B cell (primary cell): ENCODE measurements at regions not wholly inside any gene's neighbourhood (a gene's known extent, or its start where the extent isn't known, plus 50 kb on each side); places are given as distances from the start of the nearest gene placed in this dataset.

ENCODE experiments used
- ATAC-seq: fragments of 200-7000 bp; cut with Tn5 transposase; one replicate; pipeline ENCODE4 v1.10.0; 2021; ENCODE audit warnings: low read depth, mild to moderate bottlenecking, moderate number of reproducible peaks, moderate library complexity
- CTCF ChIA-PET: fragments of 350-600 bp; sonication (Branson Sonifier 250); formaldehyde crosslinking; loops from one replicate; lab custom pipeline; 2021; ENCODE audit warnings: antibody characterized with exemption, inconsistent platforms; lab: Charles Lee
- POLR2A ChIA-PET: fragments of 350-600 bp; sonication (Branson Sonifier 250); formaldehyde crosslinking; loops from one replicate; lab custom pipeline; 2021; ENCODE audit warnings: antibody characterized with exemption; lab: Charles Lee
- DNase-seq: peaks from one replicate; pipeline ENCODE4 v3.0.0; 2013
- H2AFZ ChIP-seq: 2 replicates; pipeline ENCODE4 v1.6.1; 2012; ENCODE audit warnings: mild to moderate bottlenecking, low read depth, low read length; ENCODE audit not compliant: insufficient read depth, poor library complexity, severe bottlenecking
- H3K27ac ChIP-seq, 2 donors: 1 replicate in 1 of 2; 2 replicates in 1 of 2; pipeline ENCODE4 v1.5.1; 2012 to 2013; ENCODE audit warnings: low read length in 2 of 2, mild to moderate bottlenecking in 2 of 2, moderate library complexity in 1 of 2
- H3K27me3 ChIP-seq, 4 experiments: fragments of 200-600 bp in 1 of 4; sonication (generic) in 1 of 4; replicated peaks in 1 of 4; 1 replicate in 2 of 4; 2 replicates in 2 of 4; pipeline versions ENCODE4 v1.6.1 to v1.7.0; 2013 to 2016; ENCODE audit warnings: low read length in 3 of 4, mild to moderate bottlenecking in 2 of 4, mixed read lengths in 1 of 4, moderate library complexity in 1 of 4; ENCODE audit not compliant: insufficient read depth in 4 of 4, control insufficient read depth in 3 of 4; ENCODE audit errors: control extremely low read depth in 1 of 4
- H3K36me3 ChIP-seq, 2 experiments: replicated peaks in 1 of 2; 1 replicate in 1 of 2; 2 replicates in 1 of 2; pipeline versions ENCODE4 v1.6.1 to v1.7.1; 2013; ENCODE audit warnings: low read length in 1 of 2; ENCODE audit not compliant: insufficient read depth in 2 of 2, control insufficient read depth in 1 of 2; ENCODE audit errors: control extremely low read depth in 1 of 2, extremely low read depth in 1 of 2
- H3K4me1 ChIP-seq, 2 donors: fragments of 200-600 bp in 1 of 2; sonication (generic) in 1 of 2; 1 replicate in 1 of 2; 2 replicates in 1 of 2; pipeline versions ENCODE4 v1.5.1 to v1.6.1; 2013 to 2017; ENCODE audit warnings: low read length in 2 of 2; ENCODE audit not compliant: control insufficient read depth in 2 of 2, insufficient read depth in 2 of 2
- H3K4me2 ChIP-seq: replicated peaks from 2 replicates; pipeline ENCODE3; 2012; ENCODE audit warnings: mild to moderate bottlenecking, low read depth, low read length; ENCODE audit not compliant: poor library complexity, severe bottlenecking
- H3K4me3 ChIP-seq, 5 experiments: fragments of 200-600 bp in 1 of 5; sonication (generic) in 1 of 5; 1 replicate in 3 of 5; 2 replicates in 2 of 5; pipeline versions ENCODE4 v1.5.1 to v1.7.0; 2011 to 2016; ENCODE audit warnings: low read length in 4 of 5, mild to moderate bottlenecking in 4 of 5, low read depth in 2 of 5, control low read depth in 1 of 5, moderate library complexity in 1 of 5; ENCODE audit not compliant: insufficient read depth in 1 of 5; ENCODE audit errors: control extremely low read depth in 1 of 5, extremely low read depth in 1 of 5
- H3K79me2 ChIP-seq: fragments of 200-600 bp; sonication (generic); one replicate; pipeline ENCODE4 v1.6.0; 2016; ENCODE audit warnings: low read length; ENCODE audit not compliant: control insufficient read depth, insufficient read depth
- H3K9ac ChIP-seq: fragments of 200-600 bp; sonication (generic); 2 replicates; pipeline ENCODE4 v1.6.1; 2017; ENCODE audit warnings: mild to moderate bottlenecking, low read length, moderate library complexity
- H3K9me3 ChIP-seq, 3 donors: one replicate each; pipeline versions ENCODE4 v1.6.1 to v1.7.1; 2013; ENCODE audit warnings: low read length in 2 of 3; ENCODE audit not compliant: control insufficient read depth in 2 of 3, insufficient read depth in 1 of 3; ENCODE audit errors: control extremely low read depth in 1 of 3
- H4K20me1 ChIP-seq: 2 replicates; pipeline ENCODE4 v1.6.0; 2012; ENCODE audit warnings: mild to moderate bottlenecking, low read length; ENCODE audit not compliant: insufficient read depth, control insufficient read depth, poor library complexity, severe bottlenecking
- H3K27ac Mint-ChIP-seq: one replicate; pipeline ENCODE4 v1.8.0; 2021; ENCODE audit warnings: mixed read lengths
- H3K27me3 Mint-ChIP-seq: one replicate; pipeline ENCODE4 v1.8.0; 2021; ENCODE audit warnings: mixed read lengths
- H3K4me1 Mint-ChIP-seq: one replicate; pipeline ENCODE4 v1.8.0; 2021; ENCODE audit warnings: mixed read lengths
- H3K4me3 Mint-ChIP-seq: one replicate; pipeline ENCODE4 v1.8.0; 2021; ENCODE audit warnings: mixed read lengths
- H3K9me3 Mint-ChIP-seq: one replicate; pipeline ENCODE4 v1.8.0; 2022; ENCODE audit warnings: mixed read lengths; ENCODE audit not compliant: insufficient read depth
- CTCF ChIP-seq: fragments of 200-600 bp; IDR thresholded peaks from one replicate; pipeline ENCODE4 v1.8.0; 2022; ENCODE audit warnings: antibody characterized with exemption, mild to moderate bottlenecking
- EZH2 ChIP-seq: IDR thresholded peaks from 2 replicates; pipeline ENCODE4 v1.6.1; 2012; ENCODE audit warnings: borderline replicate concordance, low read depth, mild to moderate bottlenecking, moderate library complexity, low read length; ENCODE audit not compliant: insufficient read depth, poor library complexity, severe bottlenecking
- WGBS: methylation state at CpG from one replicate; pipeline ENCODE4 v1.1.5; 2013; ENCODE audit warnings: missing lambda C conversion rate; ENCODE audit not compliant: insufficient coverage; 5-methylcytosine and 5-hydroxymethylcytosine counted together
- intact Hi-C: fragments of 100-400 bp; cut with micrococcal nuclease; formaldehyde crosslinking; loops from one replicate; pipeline ENCODE4 v1.10.0; 2022

- H3K79me2 ChIP-seq = no peaks in the 10 kb centered on the region
- no peak overlapping the region for H3K9ac ChIP-seq
- H3K4me1 ChIP-seq = no peaks in the 10 kb centered on the region
- ChIA-PET POLR2A (no interaction called here), CTCF (no interaction called here)
- no peak overlapping the region for H3K27ac ChIP-seq
- H3K36me3 ChIP-seq = no peaks in the 10 kb centered on the region
- intact Hi-C loops = no loop called here
- H3K4me3 Mint-ChIP-seq = no peak overlapping the region
- H4K20me1 ChIP-seq = no peaks in the 10 kb centered on the region
- H3K27ac Mint-ChIP-seq = no peak overlapping the region
- ATAC-seq = no peak
- H3K9me3 ChIP-seq = no peaks in the 10 kb centered on the region
- TF ChIP-seq EZH2 = no peak
- no peak for TF ChIP-seq CTCF
- H2AFZ ChIP-seq = no peak overlapping the region
- H3K4me1 Mint-ChIP-seq = no peaks in the 10 kb centered on the region
- 100% methylated on average over 1 of the region's 2 CpGs for WGBS
- DNase-seq = no peak
- no peak overlapping the region for H3K4me3 ChIP-seq
- H3K27me3 Mint-ChIP-seq = peaks cover 8% of the 10 kb centered on the region
- no peak overlapping the region for H3K4me2 ChIP-seq
- H3K9me3 Mint-ChIP-seq = no peaks in the 10 kb centered on the region
- no peaks in the 10 kb centered on the region for H3K27me3 ChIP-seq
Measured at GRCh38 chr1:118254001-118254400, 69.0 kb upstream of the SPAG17 start.

- Mint-ChIP-seq H3K9me3 (no peaks in the 10 kb centered on the region), H3K4me3 (no peak overlapping the region), H3K4me1 (no peaks in the 10 kb centered on the region), H3K27ac (no peak overlapping the region), H3K27me3 (peaks cover 8% of the 10 kb centered on the region)
- no peak overlapping the region for H3K9ac ChIP-seq
- ATAC-seq = no peak
- no peaks in the 10 kb centered on the region for H3K79me2 ChIP-seq
- 71% methylated on average over 6 of the region's 10 CpGs for WGBS
- H4K20me1 ChIP-seq = no peaks in the 10 kb centered on the region
- intact Hi-C loops = no loop called here
- H2AFZ ChIP-seq = no peak overlapping the region
- no peak for DNase-seq
- no peaks in the 10 kb centered on the region for H3K9me3 ChIP-seq
- ChIA-PET POLR2A (no interaction called here), CTCF (no interaction called here)
- no peaks in the 10 kb centered on the region for H3K4me1 ChIP-seq
- TF ChIP-seq CTCF (no peak), EZH2 (no peak)
- H3K36me3 ChIP-seq = no peaks in the 10 kb centered on the region
- no peak overlapping the region for H3K27ac ChIP-seq
- H3K4me2 ChIP-seq = no peak overlapping the region
- H3K4me3 ChIP-seq = no peak overlapping the region
- H3K27me3 ChIP-seq = no peaks in the 10 kb centered on the region
Measured at GRCh38 chr1:118253053-118253915, 68.3 kb upstream of the SPAG17 start.
